GM23248 (cell line): ENCODE measurements at regions not wholly inside any gene's neighbourhood (a gene's known extent, or its start where the extent isn't known, plus 50 kb on each side); places are given as distances from the start of the nearest gene placed in this dataset.

ENCODE experiments used
- EZH2 ChIP-seq: fragments of 200-600 bp; sonication (generic); IDR thresholded peaks from 2 replicates; pipeline ENCODE4 v1.6.1; 2018; ENCODE audit warnings: antibody characterized with exemption, mild to moderate bottlenecking; ENCODE audit not compliant: insufficient read depth, poor library complexity, severe bottlenecking
- EZH2phosphoT487 ChIP-seq: fragments of 200-600 bp; sonication (generic); IDR thresholded peaks from 2 replicates; pipeline ENCODE4 v1.6.1; 2018; ENCODE audit warnings: antibody characterized with exemption, moderate library complexity, mild to moderate bottlenecking, low read depth; ENCODE audit not compliant: insufficient read depth

- no peak for TF ChIP-seq EZH2phosphoT487
- TF ChIP-seq EZH2, result no peak
Observed at GRCh38 chr3:95297581-95297980, 1234.7 kb downstream of the NSUN3 start.
